Epithelial cell of proximal tubule (primary cell): ENCODE measurements at regions not wholly inside any gene's neighbourhood (a gene's known extent, or its start where the extent isn't known, plus 50 kb on each side); places are given as distances from the start of the nearest gene placed in this dataset.

Experiments
- DNase-seq: peaks from one replicate; pipeline ENCODE4 v3.0.0-alpha.2; 2011; ENCODE audit warnings: low read depth
- H3K4me3 ChIP-seq: 2 replicates; pipeline ENCODE4 v1.5.1; 2011; ENCODE audit warnings: low read depth, mild to moderate bottlenecking, low read length
- TF ChIP-seq, protein P1 (sequence below): conservative IDR thresholded peaks from 2 replicates; pipeline ENCODE4 v1.5.1; 2012; ENCODE audit warnings: low read depth, mild to moderate bottlenecking, low read length

DNA sequence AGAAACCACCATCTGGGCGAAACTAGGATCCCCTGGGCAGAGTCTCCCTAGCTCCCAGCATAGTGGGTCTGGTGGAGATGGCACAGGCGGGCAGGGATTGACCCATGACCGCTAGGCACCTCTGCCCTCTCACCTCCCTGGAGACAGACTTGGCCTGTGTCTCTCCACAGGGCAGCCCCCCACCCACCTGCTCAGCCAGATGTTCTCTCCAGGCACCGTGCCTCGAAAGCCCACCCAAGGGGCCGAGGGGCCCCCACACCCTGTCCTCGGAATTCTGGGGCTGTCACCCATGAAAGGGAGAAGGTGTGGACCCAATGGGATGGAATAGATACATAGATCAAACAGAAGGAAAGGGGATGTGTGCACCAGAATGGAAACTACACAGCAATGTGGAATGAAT is 229.1 kb upstream of the RTL1 start:
- no peak for DNase-seq
- TF ChIP-seq, protein P1, sequence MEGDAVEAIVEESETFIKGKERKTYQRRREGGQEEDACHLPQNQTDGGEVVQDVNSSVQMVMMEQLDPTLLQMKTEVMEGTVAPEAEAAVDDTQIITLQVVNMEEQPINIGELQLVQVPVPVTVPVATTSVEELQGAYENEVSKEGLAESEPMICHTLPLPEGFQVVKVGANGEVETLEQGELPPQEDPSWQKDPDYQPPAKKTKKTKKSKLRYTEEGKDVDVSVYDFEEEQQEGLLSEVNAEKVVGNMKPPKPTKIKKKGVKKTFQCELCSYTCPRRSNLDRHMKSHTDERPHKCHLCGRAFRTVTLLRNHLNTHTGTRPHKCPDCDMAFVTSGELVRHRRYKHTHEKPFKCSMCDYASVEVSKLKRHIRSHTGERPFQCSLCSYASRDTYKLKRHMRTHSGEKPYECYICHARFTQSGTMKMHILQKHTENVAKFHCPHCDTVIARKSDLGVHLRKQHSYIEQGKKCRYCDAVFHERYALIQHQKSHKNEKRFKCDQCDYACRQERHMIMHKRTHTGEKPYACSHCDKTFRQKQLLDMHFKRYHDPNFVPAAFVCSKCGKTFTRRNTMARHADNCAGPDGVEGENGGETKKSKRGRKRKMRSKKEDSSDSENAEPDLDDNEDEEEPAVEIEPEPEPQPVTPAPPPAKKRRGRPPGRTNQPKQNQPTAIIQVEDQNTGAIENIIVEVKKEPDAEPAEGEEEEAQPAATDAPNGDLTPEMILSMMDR = no peak
- no peak overlapping the region for H3K4me3 ChIP-seq

DNA sequence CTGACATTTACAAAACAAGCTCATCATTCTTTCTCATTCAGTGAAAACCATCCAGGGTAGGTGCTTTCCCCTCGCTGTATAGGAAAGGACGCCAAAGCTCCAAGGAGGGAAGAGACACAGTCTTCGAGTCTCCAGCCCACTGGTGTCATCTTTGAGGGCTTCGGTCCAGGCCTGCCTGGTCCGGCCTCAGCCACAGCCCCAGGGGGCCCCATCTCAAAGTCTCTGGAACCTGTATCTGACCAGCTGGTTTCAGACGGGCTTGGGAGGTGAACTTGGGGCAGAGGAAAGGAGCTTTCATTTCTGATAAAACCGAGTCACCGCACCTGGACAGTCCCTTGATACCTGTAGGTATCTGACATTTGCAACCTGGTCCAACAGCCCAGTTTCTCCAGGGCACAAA is 229.5 kb upstream of the RTL1 start:
- no peak for DNase-seq
- TF ChIP-seq, protein P1 = no peak
- no peak overlapping the region for H3K4me3 ChIP-seq

DNA sequence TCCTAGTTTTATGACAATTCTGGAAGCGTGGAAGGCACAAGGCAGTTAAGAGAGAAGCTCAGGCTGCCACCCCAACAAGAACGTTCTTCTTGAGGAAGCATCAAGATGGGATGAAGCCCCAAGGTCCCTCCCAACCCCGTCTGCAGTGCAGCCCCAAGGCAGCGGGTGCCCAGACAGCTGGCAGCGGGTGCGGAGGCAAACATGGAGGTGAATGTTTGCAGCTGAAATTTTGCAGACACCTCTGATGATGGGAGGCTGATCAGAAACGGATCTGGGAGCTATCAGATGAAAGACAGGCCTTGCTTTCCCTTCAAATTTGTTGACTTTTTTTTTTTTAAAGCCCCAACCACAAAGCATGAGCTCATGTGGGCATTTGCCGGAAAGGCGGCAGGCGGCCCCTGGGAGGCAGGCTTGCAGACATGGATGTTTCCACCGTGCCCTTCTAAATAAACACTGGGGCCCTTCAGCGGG is 230.7 kb upstream of the RTL1 start:
- H3K4me3 ChIP-seq = no peak overlapping the region
- DNase-seq = no peak
- TF ChIP-seq, protein P1 = no peak

DNA sequence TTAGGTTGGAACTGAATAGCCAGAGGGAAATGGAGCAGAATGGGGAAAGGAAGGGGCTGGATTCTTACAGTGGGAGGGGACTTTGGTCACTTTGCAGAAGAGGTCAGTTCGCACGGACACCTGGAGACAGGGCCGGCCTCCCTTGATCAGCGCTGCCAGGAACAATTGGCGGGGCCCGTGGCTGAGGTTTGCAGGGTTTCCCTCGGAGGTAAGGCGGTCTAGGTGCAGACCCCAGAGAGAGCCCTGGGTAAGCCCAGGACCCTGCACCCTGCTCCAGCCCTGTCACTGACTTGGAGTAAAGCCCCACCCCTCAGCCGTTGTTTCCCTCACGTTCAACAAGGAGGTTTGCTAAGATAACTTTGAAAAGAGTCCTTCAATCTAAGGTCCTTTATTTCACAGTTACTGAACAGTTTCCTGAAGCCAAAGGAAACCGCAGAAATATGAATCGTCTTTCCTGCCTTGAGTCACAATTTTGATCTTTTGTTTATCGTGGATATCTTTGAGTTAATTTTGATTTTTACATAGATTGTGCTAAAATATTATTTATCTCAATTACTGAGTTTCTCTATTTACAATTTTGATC is 231.4 kb upstream of the RTL1 start:
- no peak for DNase-seq
- no peak overlapping the region for H3K4me3 ChIP-seq
- TF ChIP-seq, protein P1 = no peak

DNA sequence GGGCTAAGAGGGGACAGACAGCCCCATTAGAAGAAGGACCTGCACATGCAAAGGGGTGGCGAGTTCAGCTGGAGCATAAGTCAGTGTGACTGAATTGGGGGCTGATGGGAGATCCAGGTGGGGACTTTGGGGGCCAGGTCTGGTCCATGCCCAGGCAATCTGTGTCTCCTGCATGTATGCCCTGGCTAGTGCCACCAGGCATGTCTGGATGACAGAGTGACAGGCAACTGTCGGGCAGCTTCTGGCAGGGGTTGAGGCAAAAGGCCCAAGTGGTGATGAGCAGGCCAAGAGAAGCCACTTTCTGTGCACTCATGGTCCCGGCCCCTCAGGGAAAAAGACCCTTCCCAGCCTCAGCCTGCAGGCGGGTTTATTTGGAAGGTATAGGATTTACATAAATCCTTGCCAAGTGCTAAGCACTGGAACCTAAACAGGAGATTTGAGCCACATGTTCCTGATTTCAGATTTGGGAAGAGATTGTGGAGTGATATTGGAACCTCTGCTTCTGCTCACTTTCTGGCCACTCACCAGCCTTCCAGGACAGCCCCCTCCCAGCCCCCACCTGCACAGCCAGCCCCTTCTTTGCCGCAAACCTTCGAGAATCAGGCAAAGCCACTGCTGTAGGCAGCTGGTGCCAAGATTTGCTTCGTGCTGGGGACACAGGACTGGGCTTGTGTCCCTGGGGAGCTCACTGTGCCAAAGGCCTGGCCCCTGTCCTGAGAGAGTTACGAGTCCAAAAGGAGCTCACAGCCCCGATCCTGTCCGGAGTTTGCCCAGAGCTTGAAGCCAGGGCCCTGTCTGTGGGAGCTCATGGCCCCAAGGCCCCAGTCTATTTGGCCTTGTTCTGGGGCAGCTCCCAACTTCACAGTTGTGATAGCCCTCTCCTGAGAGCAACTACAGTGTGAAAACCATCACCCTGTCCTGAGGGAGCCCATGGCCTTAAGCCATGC is 232.5 kb upstream of the RTL1 start:
- DNase-seq = no peak
- TF ChIP-seq, protein P1 = no peak
- H3K4me3 ChIP-seq = no peak overlapping the region

DNA sequence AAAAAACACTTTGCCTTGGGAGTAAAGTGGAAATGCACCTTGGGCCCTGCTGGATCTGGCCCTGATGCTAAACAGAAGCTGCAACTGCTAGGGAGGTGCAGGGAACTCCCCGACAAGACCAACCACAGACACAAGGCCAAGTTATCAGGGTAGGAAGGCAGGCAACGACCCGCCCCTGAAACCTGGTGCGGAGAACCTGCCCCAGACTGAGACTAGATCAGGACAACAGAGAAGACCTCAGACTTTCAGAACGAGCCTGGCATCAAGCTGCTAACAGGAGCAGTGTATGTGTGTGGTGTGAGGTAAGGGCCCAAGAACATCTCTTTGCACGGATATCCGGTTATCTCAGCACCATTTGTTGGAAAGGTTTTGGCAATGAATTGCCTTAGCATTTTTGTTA is 233.7 kb upstream of the RTL1 start:
- TF ChIP-seq, protein P1 = no peak
- no peak overlapping the region for H3K4me3 ChIP-seq
- no peak for DNase-seq
